ENCODE measurements at regions not wholly inside any gene's neighbourhood (a gene's known extent, or its start where the extent isn't known, plus 50 kb on each side); places are given as distances from the start of the nearest gene placed in this dataset.
A peak's percentile ranks its signal among the peaks of the same experiment; 100 is the strongest.

DNA sequence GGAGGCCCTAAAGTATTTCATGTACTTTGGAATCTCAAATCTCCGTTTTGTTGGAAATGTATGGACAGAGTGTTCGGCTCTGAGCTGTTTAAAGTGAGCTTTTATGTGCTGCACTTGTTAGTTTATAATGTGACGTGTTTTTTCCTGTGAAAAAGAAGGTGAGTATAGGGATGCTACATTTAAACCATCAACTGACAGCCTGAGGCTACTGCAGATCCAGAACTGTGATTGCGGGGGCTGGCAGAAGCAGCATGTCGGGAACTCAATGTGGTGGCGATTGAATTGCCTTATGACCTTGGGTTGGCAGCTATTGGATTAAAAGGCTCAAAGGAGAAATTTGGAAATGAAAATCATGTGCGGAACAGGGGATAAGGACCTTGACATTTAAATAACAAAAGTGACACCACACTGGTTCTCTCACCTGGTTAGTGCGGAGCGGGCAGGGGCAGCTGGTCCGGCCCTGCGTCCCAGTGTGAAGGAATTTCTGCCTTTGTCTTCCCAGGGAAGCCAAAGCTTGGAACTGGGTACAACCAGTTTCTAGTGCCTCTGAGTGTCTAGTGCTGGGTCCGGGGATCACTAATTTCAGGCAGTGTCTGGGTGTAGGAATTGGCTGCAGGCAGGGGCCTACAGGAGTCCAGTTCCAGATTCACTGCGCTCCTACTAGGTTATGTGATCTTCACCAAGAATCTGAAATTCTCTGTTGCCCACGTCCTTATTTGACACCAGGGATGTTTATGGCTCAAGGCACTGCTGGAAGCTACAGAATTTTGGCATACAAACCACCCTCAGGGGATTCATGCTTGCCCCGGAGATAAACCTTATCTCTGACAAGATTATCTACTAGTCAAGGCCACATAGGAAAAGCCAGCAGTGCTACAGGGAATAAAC, 120.7 kb upstream of the ERCC6L2 start:
- Histone ChIP-seq H3K4me1 (peaks cover 19% of the 10 kb centered on the region), H3K36me3 (no peaks in the 10 kb centered on the region), H3K9me3 (no peaks in the 10 kb centered on the region), H3K27me3 (ENCODE audit: low read depth) (peaks cover 9% of the 10 kb centered on the region), H3K4me3 (no peak overlapping the region), H3K27ac (peak overlapping the region; percentile 46)
- DNase-seq (no peak), ATAC-seq (no peak)
- TF ChIP-seq, protein P1, sequence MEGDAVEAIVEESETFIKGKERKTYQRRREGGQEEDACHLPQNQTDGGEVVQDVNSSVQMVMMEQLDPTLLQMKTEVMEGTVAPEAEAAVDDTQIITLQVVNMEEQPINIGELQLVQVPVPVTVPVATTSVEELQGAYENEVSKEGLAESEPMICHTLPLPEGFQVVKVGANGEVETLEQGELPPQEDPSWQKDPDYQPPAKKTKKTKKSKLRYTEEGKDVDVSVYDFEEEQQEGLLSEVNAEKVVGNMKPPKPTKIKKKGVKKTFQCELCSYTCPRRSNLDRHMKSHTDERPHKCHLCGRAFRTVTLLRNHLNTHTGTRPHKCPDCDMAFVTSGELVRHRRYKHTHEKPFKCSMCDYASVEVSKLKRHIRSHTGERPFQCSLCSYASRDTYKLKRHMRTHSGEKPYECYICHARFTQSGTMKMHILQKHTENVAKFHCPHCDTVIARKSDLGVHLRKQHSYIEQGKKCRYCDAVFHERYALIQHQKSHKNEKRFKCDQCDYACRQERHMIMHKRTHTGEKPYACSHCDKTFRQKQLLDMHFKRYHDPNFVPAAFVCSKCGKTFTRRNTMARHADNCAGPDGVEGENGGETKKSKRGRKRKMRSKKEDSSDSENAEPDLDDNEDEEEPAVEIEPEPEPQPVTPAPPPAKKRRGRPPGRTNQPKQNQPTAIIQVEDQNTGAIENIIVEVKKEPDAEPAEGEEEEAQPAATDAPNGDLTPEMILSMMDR (IDR thresholded peaks at IDR 0.05) = no peak
- intact Hi-C loops (cut with DNase I) = no loop called here

GRCh38 chr9:95753762-95754465, 121.6 kb upstream of the ERCC6L2 start:
- ATAC-seq = peak; percentile 47 to 72
- peak overlapping the region; percentile 46 for H3K27ac ChIP-seq

DNA sequence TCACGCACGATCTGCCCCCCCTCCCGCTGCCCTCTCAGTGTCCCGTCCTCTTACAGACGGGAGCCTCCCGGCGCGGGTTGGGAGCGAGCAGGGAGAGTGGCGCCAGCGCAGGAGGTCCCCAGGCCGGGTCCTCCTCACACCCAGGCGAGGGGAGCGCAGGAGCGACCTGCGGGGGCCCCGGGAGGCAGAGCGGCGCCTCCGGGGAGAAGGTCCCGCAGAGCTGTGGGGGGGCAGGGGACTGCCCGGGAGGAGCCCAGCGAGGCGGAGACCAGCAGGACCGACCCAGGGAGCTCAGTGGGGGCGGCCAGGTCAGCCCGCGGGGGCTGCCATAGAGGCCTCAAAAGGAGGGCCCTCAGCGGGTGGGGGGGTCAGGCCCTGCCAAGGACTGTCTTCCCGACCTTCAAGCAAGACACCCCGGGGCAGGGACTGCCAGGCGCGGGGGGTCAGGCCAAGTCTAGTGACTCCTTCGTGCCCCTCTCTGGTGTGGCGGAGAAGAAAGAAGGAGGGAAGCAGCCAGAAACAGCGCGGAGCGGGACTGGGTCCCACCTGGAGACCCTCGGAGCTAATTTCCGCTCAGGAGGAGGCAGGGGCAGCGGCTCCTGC, 123.3 kb upstream of the ERCC6L2 start:
- Histone ChIP-seq H3K4me1 (peaks cover 19% of the 10 kb centered on the region), H3K27ac (no peak overlapping the region), H3K9me3 (no peaks in the 10 kb centered on the region), H3K4me3 (no peak overlapping the region), H3K27me3 (ENCODE audit: low read depth) (peaks cover 9% of the 10 kb centered on the region), H3K36me3 (no peaks in the 10 kb centered on the region)
- ATAC-seq = peak; percentile 8 to 16
- intact Hi-C loops (cut with DNase I) = no loop called here
- DNase-seq = no peak
- TF ChIP-seq, protein P1 (IDR thresholded peaks at IDR 0.05) = no peak

More at GRCh38 chr9:95753762-95754465, 121.6 kb upstream of the ERCC6L2 start:
- Histone ChIP-seq H3K27me3 (ENCODE audit: low read depth) (peaks cover 9% of the 10 kb centered on the region), H3K36me3 (no peaks in the 10 kb centered on the region), H3K9me3 (no peaks in the 10 kb centered on the region), H3K4me3 (no peak overlapping the region), H3K4me1 (peaks cover 19% of the 10 kb centered on the region)
- intact Hi-C loops (cut with DNase I) = no loop called here
- no peak for DNase-seq
- TF ChIP-seq, protein P1 (IDR thresholded peaks at IDR 0.05) = no peak

DNA sequence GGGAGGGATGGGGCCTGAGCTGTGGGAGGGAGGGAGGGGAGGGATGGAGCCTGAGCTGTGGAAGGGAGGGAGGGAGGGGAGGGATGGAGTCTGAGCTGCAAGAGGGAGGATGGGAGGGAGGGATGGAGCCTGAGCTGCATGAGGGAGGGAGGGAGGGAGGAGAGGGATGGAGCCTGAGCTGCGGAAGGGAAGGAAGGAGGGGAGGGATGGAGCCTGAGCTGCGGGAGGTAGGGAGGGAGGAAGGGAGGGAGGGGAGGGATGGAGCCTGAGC, 124.0 kb upstream of the ERCC6L2 start:
- no peak overlapping the region for H3K4me3 ChIP-seq
- no peaks in the 10 kb centered on the region for H3K36me3 ChIP-seq
- intact Hi-C loops (cut with DNase I) = no loop called here
- no peaks in the 10 kb centered on the region for H3K9me3 ChIP-seq
- H3K27ac ChIP-seq = no peak overlapping the region
- H3K27me3 ChIP-seq (ENCODE audit: low read depth) = peaks cover 9% of the 10 kb centered on the region
- peaks cover 19% of the 10 kb centered on the region for H3K4me1 ChIP-seq
- DNase-seq = no peak
- TF ChIP-seq, protein P1 (IDR thresholded peaks at IDR 0.05) = no peak
- ATAC-seq = no peak

DNA sequence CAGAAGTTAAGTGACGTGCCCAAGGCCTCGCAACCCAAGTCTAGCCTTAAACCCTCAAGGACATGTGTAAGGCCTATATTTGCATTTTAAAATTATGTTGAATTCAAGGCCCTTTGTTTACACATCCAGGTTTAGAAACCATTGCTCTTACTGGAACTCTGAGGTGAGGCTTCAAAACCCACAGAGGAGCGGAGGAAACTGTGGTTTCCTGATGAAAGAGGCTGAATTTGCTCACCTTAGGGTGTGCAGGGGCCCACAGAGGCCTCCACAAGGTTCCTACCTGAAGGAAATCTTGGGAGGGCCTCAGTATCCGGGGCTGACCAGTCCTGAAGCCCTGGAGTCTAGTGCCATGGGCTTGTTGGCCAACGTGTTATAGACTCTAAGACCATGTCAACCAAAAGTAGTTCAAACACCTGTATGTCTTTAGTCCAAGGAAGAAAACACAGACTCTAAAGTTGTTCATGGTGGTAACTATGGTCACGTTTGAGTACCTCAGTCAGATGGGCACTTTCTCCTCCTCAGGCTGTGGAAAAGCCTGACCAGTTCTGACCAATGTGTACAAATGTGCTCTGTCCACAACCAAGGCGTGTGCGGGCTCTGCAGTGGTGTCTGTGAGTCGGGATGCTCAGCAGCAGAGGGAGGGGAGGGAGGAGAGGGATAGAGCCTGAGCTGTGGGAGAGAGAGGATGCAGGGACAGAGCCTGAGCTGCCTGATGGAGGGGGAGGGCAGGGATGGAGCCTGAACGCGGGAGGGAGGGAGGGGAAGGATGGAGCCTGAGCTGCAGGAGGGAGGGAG, 124.6 kb upstream of the ERCC6L2 start:
- Histone ChIP-seq H3K27me3 (ENCODE audit: low read depth) (peaks cover 9% of the 10 kb centered on the region), H3K9me3 (no peaks in the 10 kb centered on the region), H3K27ac (no peak overlapping the region), H3K36me3 (no peaks in the 10 kb centered on the region), H3K4me3 (no peak overlapping the region), H3K4me1 (peaks cover 19% of the 10 kb centered on the region)
- DNase-seq = no peak
- ATAC-seq = no peak
- TF ChIP-seq, protein P1 (IDR thresholded peaks at IDR 0.05) = no peak
- intact Hi-C loops (cut with DNase I) = no loop called here

Measured in lower lobe of right lung (tissue), 2 donors.